ENCODE measurements at regions not wholly inside any gene's neighbourhood (a gene's known extent, or its start where the extent isn't known, plus 50 kb on each side); places are given as distances from the start of the nearest gene placed in this dataset.

DNA sequence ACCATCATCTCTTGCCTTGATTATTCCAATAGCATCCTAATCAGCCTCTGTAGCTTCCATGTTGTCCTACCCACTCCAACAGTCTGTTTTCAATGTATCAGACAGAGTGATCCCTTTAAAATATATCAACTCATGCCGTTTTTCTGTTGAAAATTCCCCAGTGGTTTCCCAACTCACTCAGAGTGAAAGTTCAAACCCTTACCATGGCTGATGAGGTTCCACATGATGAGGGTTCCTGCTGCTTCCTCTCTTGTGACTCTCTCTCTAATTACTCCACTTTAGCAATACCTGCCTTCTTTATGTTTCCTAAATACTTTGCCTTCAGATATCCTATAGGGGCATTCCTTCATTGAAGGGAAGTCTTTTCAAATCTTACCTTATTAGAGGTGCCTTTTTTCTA, 334.7 kb downstream of the PPP1R2C start:
- no TSS peak for BruUV-seq (replicated peaks)
- Histone ChIP-seq H3K79me2 (ENCODE audit: control insufficient read depth, insufficient read depth, low read length) (no peaks in the 10 kb centered on the region), H4K20me1 (replicated peaks; ENCODE audit: control insufficient read depth, insufficient read depth, low read length) (no peaks in the 10 kb centered on the region), H3K9me3 (replicated peaks; ENCODE audit: control insufficient read depth, insufficient read depth, low read depth, low read length) (no peaks in the 10 kb centered on the region), H3K9me1 (ENCODE audit: control insufficient read depth, insufficient read depth, low read length) (no peaks in the 10 kb centered on the region), H3K27me3 (ENCODE audit: control insufficient read depth in 2 of 2, insufficient read depth in 2 of 2, low read length in 2 of 2) (no peaks in the 10 kb centered on the region), H3K36me3 (ENCODE audit: control insufficient read depth, insufficient read depth, low read length) (no peaks in the 10 kb centered on the region), H3K4me2 (ENCODE audit: insufficient read depth, low read length) (no peak overlapping the region), H3K9ac (ENCODE audit: insufficient read depth in 1 of 2, low read depth in 2 of 2, low read length in 2 of 2) (no peak overlapping the region), H3K4me1 (replicated peaks in 1 of 2; ENCODE audit: control insufficient read depth in 2 of 2, insufficient read depth in 2 of 2, low read length in 2 of 2) (no peaks in the 10 kb centered on the region), H2AFZ (ENCODE audit: low read depth, low read length) (no peak overlapping the region), H3K27ac (ENCODE audit: extremely low read depth, low read depth, low read length) (no peak overlapping the region), H3K4me3 (no peak overlapping the region)
- ChIA-PET POLR2A (interaction anchor here (0.6 kb wide), 1 partner anchor 460 kb away, joined by 3 read pairs; no protein-coding TSS in a partner anchor), CTCF (ENCODE audit: low intra/inter-chr PET ratio) (no interaction called here)
- no peak for DNase-seq (ENCODE audit: extremely low read depth in 1 of 4, low spot score in 3 of 4)
- ATAC-seq = no peak
- no peak for FAIRE-seq
- 7% methylated on average over 1 of the region's 1 CpG for WGBS (ENCODE audit: insufficient coverage, low coverage, missing lambda C conversion rate)
- in situ Hi-C loops (cut with MboI) (no loop called here), intact Hi-C loops (cut with micrococcal nuclease) (no loop called here)
- no peak for TF ChIP-seq NBN (IDR thresholded peaks at IDR 0.05; ENCODE audit: low read depth)
- no peak for TF ChIP-seq TAF7 (tag; IDR thresholded peaks at IDR 0.05)
- no peak for TF ChIP-seq ILF3 (IDR thresholded peaks at IDR 0.05; ENCODE audit: borderline replicate concordance)
- TF ChIP-seq SRSF1 (IDR thresholded peaks at IDR 0.05; ENCODE audit: low read depth, low read length) = no peak
- no peak for TF ChIP-seq ZNF274 (IDR thresholded peaks at IDR 0.05; ENCODE audit: borderline replicate concordance, low read depth, low read length)
- TF ChIP-seq ZNF3 (CRISPR knock-in tag; IDR thresholded peaks at IDR 0.05) = no peak
- TF ChIP-seq, protein P1, sequence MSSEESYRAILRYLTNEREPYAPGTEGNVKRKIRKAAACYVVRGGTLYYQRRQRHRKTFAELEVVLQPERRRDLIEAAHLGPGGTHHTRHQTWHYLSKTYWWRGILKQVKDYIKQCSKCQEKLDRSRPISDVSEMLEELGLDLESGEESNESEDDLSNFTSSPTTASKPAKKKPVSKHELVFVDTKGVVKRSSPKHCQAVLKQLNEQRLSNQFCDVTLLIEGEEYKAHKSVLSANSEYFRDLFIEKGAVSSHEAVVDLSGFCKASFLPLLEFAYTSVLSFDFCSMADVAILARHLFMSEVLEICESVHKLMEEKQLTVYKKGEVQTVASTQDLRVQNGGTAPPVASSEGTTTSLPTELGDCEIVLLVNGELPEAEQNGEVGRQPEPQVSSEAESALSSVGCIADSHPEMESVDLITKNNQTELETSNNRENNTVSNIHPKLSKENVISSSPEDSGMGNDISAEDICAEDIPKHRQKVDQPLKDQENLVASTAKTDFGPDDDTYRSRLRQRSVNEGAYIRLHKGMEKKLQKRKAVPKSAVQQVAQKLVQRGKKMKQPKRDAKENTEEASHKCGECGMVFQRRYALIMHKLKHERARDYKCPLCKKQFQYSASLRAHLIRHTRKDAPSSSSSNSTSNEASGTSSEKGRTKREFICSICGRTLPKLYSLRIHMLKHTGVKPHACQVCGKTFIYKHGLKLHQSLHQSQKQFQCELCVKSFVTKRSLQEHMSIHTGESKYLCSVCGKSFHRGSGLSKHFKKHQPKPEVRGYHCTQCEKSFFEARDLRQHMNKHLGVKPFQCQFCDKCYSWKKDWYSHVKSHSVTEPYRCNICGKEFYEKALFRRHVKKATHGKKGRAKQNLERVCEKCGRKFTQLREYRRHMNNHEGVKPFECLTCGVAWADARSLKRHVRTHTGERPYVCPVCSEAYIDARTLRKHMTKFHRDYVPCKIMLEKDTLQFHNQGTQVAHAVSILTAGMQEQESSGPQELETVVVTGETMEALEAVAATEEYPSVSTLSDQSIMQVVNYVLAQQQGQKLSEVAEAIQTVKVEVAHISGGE (CRISPR knock-in tag; IDR thresholded peaks at IDR 0.05) = no peak
- TF ChIP-seq NONO (IDR thresholded peaks at IDR 0.05; ENCODE audit: low read depth in 2 of 2, low read length in 1 of 2) = no peak
- TF ChIP-seq, protein P2, sequence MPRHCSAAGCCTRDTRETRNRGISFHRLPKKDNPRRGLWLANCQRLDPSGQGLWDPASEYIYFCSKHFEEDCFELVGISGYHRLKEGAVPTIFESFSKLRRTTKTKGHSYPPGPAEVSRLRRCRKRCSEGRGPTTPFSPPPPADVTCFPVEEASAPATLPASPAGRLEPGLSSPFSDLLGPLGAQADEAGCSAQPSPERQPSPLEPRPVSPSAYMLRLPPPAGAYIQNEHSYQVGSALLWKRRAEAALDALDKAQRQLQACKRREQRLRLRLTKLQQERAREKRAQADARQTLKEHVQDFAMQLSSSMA (CRISPR knock-in tag; IDR thresholded peaks at IDR 0.05) = no peak
- TF ChIP-seq ZNF165 (CRISPR knock-in tag; IDR thresholded peaks at IDR 0.05; ENCODE audit: borderline replicate concordance) = no peak
- TF ChIP-seq PPARD (CRISPR knock-in tag; IDR thresholded peaks at IDR 0.05) = no peak
- no peak for TF ChIP-seq EHMT2 (IDR thresholded peaks at IDR 0.05)
- TF ChIP-seq HDAC2 (IDR thresholded peaks at IDR 0.05) = no peak
- TF ChIP-seq, protein P3, sequence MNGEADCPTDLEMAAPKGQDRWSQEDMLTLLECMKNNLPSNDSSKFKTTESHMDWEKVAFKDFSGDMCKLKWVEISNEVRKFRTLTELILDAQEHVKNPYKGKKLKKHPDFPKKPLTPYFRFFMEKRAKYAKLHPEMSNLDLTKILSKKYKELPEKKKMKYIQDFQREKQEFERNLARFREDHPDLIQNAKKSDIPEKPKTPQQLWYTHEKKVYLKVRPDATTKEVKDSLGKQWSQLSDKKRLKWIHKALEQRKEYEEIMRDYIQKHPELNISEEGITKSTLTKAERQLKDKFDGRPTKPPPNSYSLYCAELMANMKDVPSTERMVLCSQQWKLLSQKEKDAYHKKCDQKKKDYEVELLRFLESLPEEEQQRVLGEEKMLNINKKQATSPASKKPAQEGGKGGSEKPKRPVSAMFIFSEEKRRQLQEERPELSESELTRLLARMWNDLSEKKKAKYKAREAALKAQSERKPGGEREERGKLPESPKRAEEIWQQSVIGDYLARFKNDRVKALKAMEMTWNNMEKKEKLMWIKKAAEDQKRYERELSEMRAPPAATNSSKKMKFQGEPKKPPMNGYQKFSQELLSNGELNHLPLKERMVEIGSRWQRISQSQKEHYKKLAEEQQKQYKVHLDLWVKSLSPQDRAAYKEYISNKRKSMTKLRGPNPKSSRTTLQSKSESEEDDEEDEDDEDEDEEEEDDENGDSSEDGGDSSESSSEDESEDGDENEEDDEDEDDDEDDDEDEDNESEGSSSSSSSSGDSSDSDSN (IDR thresholded peaks at IDR 0.05; ENCODE audit: borderline replicate concordance in 1 of 2, low read depth in 2 of 2, low read length in 2 of 2) = no peak
- no peak for TF ChIP-seq WHSC1 (IDR thresholded peaks at IDR 0.05; ENCODE audit: low read length)
- TF ChIP-seq ZBTB1 (CRISPR knock-in tag; IDR thresholded peaks at IDR 0.05; ENCODE audit: borderline replicate concordance, low read depth) = no peak
- no peak for TF ChIP-seq ZNF551 (CRISPR knock-in tag; IDR thresholded peaks at IDR 0.05)
- no peak for TF ChIP-seq U2AF2 (optimal IDR thresholded peaks at IDR 0.05; ENCODE audit: low read depth, low read length)
